CD4-positive, CD25-positive, alpha-beta regulatory T cell (primary cell): ENCODE measurements at regions not wholly inside any gene's neighbourhood (a gene's known extent, or its start where the extent isn't known, plus 50 kb on each side); places are given as distances from the start of the nearest gene placed in this dataset.

Source experiments
- ATAC-seq, 2 donors: fragments of 150-1000 bp; cut with Tn5 transposase; one replicate each; pipeline ENCODE4 v1.10.0; 2021; ENCODE audit warnings: low read depth in 2 of 2, moderate number of reproducible peaks in 2 of 2, moderate library complexity in 1 of 2
- DNase-seq, 3 donors: peaks; one replicate each; pipeline versions ENCODE4 v3.0.0 to v3.0.0-alpha.2; 2012 to 2022; ENCODE audit warnings: mixed read lengths in 1 of 3
- H3K27ac ChIP-seq: one replicate; pipeline ENCODE4 v1.7.0; 2013; ENCODE audit warnings: mild to moderate bottlenecking, low read length; ENCODE audit not compliant: insufficient read depth, poor library complexity, severe bottlenecking
- H3K27me3 ChIP-seq: one replicate; pipeline ENCODE4 v1.7.0; 2013; ENCODE audit warnings: low read length; ENCODE audit not compliant: control insufficient read depth, insufficient read depth
- H3K36me3 ChIP-seq: one replicate; pipeline ENCODE4 v1.7.0; 2013; ENCODE audit warnings: mild to moderate bottlenecking, low read length, moderate library complexity; ENCODE audit not compliant: control insufficient read depth, insufficient read depth
- H3K4me1 ChIP-seq: 2 replicates; pipeline ENCODE4 v1.7.0; 2013; ENCODE audit warnings: mild to moderate bottlenecking, low read length; ENCODE audit not compliant: insufficient read depth, control insufficient read depth, poor library complexity, severe bottlenecking
- H3K4me3 ChIP-seq: one replicate; pipeline ENCODE4 v1.7.0; 2013; ENCODE audit warnings: low read depth, mild to moderate bottlenecking, low read length, moderate library complexity
- H3K9me3 ChIP-seq, 2 experiments: 1 replicate in 1 of 2; 2 replicates in 1 of 2; pipeline ENCODE4 v1.7.0; 2013; ENCODE audit warnings: low read length in 2 of 2, mild to moderate bottlenecking in 1 of 2, moderate library complexity in 1 of 2; ENCODE audit not compliant: control insufficient read depth in 2 of 2
- H3K27ac Mint-ChIP-seq, 3 donors: one replicate each; pipeline ENCODE4 v1.8.0; 2020 to 2022; ENCODE audit warnings: mild to moderate bottlenecking in 3 of 3, mixed read lengths in 3 of 3, moderate library complexity in 2 of 3
- H3K27me3 Mint-ChIP-seq: one replicate; pipeline ENCODE4 v1.8.0; 2022; ENCODE audit warnings: mild to moderate bottlenecking, mixed read lengths
- H3K36me3 Mint-ChIP-seq: one replicate; pipeline ENCODE4 v1.8.0; 2020; ENCODE audit warnings: mixed read lengths
- H3K4me1 Mint-ChIP-seq, 4 donors: one replicate each; pipeline ENCODE4 v1.8.0; 2020 to 2022; ENCODE audit warnings: mixed read lengths in 4 of 4, mild to moderate bottlenecking in 1 of 4
- H3K4me3 Mint-ChIP-seq, 4 donors: one replicate each; pipeline ENCODE4 v1.8.0; 2020 to 2022; ENCODE audit warnings: mild to moderate bottlenecking in 4 of 4, mixed read lengths in 4 of 4, moderate library complexity in 3 of 4
- H3K9me3 Mint-ChIP-seq, 7 donors: one replicate each; pipeline ENCODE4 v1.8.0; 2020 to 2022; ENCODE audit warnings: mixed read lengths in 7 of 7, mild to moderate bottlenecking in 3 of 7, moderate library complexity in 2 of 7

DNA sequence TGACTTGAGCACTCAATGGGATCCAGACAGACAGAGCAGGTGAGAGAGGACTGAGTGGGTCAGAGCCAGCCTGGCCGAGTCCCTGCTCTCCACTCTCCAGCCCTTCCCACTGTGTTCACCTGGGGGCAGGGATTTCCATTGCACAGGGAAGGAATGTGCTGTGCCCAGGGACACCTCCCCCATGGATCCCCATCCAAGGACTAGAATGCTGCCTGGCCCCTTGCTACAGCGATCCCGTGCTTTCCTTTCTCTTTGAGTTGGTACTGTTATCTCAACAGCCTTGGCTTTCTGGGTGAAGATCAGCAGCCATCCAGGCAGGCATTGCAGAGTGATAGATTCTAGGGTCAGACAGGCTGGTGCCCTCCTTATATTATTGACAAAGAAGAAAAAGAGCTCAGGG, 60.3 kb upstream of the DLK1 start:
- Mint-ChIP-seq H3K27me3 (peaks cover 6% of the 10 kb centered on the region), H3K36me3 (no peaks in the 10 kb centered on the region), H3K4me1 (peaks cover 0 to 4% (median under 1%) of the 10 kb centered on the region in 4 donors), H3K27ac (no peak overlapping the region), H3K4me3 (no peak overlapping the region), H3K9me3 (no peaks in the 10 kb centered on the region)
- H3K9me3 ChIP-seq: no peaks in the 10 kb centered on the region
- no peak overlapping the region for H3K27ac ChIP-seq
- DNase-seq (no peak), ATAC-seq (no peak)
- H3K36me3 ChIP-seq: no peaks in the 10 kb centered on the region
- peaks cover 4% of the 10 kb centered on the region for H3K27me3 ChIP-seq
- H3K4me1 ChIP-seq: no peaks in the 10 kb centered on the region
- H3K4me3 ChIP-seq: no peak overlapping the region

DNA sequence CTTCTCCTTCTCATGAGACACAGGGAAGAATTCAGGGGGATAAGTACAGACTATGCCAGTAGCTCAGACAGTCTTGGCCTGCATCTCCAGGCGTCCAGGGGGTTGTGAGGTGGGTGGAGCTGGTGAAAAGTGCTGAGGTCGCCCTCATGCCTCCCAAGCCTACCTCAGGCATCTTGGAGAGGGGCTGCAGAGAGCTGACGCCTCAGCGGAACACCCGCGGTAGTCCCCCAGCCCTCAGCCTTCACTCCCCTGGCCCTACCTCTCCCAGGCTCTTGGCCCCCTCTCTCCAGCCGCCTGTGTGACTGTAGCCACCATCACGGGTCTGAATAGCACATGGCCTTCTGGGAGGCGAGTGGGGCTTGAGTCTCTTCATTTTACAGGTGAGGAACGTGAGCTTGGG, 59.8 kb upstream of the DLK1 start:
- Histone ChIP-seq H3K4me1 (no peaks in the 10 kb centered on the region), H3K4me3 (no peak overlapping the region), H3K27ac (no peak overlapping the region), H3K9me3 (no peaks in the 10 kb centered on the region), H3K36me3 (no peaks in the 10 kb centered on the region), H3K27me3 (peaks cover 4% of the 10 kb centered on the region)
- H3K4me1 Mint-ChIP-seq: peaks cover 0 to 4% (median under 1%) of the 10 kb centered on the region in 4 donors
- H3K4me3 Mint-ChIP-seq: no peak overlapping the region
- ATAC-seq (no peak), DNase-seq (no peak)
- no peaks in the 10 kb centered on the region for H3K36me3 Mint-ChIP-seq
- H3K27ac Mint-ChIP-seq: no peak overlapping the region
- H3K9me3 Mint-ChIP-seq: no peaks in the 10 kb centered on the region
- peaks cover 10% of the 10 kb centered on the region for H3K27me3 Mint-ChIP-seq

DNA sequence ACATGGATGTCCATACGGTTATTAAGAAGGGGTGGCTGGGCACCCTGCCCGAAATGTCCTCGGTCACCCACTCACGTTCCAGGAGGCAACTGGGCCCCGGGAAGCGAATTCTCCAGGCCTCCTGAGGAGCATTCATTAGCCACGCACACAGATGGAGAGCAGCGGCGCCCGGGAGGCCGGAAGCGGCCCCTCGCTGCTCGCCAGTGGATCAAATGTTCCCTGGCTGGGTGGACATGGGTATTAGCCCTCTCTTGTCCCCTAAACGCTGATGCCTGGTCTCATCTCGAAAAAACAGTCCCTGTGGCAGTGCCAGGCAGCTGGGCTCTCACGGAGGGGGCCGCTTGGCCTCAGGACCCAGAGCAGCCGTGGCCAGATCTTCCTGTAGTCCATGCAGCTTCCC, 59.0 kb upstream of the DLK1 start:
- H3K27ac Mint-ChIP-seq: no peak overlapping the region
- H3K27me3 ChIP-seq: peaks cover 4% of the 10 kb centered on the region
- no peak for DNase-seq
- peaks cover 0 to 4% (median under 1%) of the 10 kb centered on the region in 4 donors for H3K4me1 Mint-ChIP-seq
- H3K36me3 Mint-ChIP-seq: no peaks in the 10 kb centered on the region
- no peak overlapping the region for H3K4me3 ChIP-seq
- ATAC-seq: no peak
- H3K4me3 Mint-ChIP-seq: no peak overlapping the region
- H3K27ac ChIP-seq: no peak overlapping the region
- H3K9me3 Mint-ChIP-seq: no peaks in the 10 kb centered on the region
- H3K9me3 ChIP-seq: no peaks in the 10 kb centered on the region
- H3K27me3 Mint-ChIP-seq: peaks cover 11% of the 10 kb centered on the region
- H3K4me1 ChIP-seq: no peaks in the 10 kb centered on the region
- H3K36me3 ChIP-seq: no peaks in the 10 kb centered on the region

DNA sequence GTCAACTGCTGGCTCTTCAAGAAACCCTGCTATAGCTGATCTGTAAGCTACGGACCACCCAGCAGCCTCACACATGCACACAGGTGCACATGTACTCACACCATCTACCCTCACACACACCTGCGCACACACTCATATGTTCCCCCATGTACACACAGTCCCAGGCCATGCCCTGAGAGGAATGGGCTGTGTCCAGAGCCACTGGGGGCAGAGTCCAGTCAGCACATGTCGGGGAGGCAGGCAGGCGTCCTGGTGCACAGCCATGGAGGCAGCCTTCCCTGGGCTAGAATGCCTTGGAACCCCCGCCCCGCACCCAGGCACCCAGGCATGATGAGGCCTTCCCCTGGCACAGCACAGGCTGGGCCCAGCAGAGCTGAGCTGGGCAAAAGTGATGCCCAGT, 58.3 kb upstream of the DLK1 start:
- Histone ChIP-seq H3K9me3 (no peaks in the 10 kb centered on the region), H3K36me3 (no peaks in the 10 kb centered on the region), H3K4me1 (no peaks in the 10 kb centered on the region), H3K27me3 (peaks cover 4% of the 10 kb centered on the region), H3K27ac (no peak overlapping the region), H3K4me3 (no peak overlapping the region)
- no peak for ATAC-seq
- Mint-ChIP-seq H3K9me3 (no peaks in the 10 kb centered on the region), H3K36me3 (no peaks in the 10 kb centered on the region), H3K4me1 (peaks cover 0 to 6% (median 0%) of the 10 kb centered on the region in 4 donors), H3K27ac (no peak overlapping the region), H3K4me3 (no peak overlapping the region), H3K27me3 (peaks cover 18% of the 10 kb centered on the region)
- no peak for DNase-seq

DNA sequence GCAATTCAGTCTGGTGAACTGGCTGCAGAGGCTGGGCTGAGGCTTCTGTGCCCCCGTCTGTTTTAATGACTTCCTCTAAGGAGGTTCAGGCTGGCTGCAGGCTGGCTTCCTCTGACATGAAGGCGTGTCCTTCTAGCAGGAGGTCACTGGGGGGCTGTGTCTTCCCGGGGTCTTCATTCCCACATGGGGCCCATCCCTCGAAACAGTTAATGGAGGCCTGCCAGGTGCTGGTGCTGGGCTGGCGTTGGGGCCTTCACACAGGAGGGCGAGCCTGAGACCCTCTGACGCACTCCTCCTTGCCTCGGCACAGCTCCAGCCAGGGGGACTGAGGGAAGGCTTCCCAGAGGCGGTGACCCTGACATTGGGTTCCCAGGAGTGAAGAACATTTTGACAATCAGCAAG, 57.7 kb upstream of the DLK1 start:
- ATAC-seq (no peak), DNase-seq (no peak)
- H3K4me3 ChIP-seq: no peak overlapping the region
- H3K4me1 ChIP-seq: no peaks in the 10 kb centered on the region
- no peak overlapping the region for H3K27ac ChIP-seq
- H3K36me3 Mint-ChIP-seq: no peaks in the 10 kb centered on the region
- no peak overlapping the region for H3K4me3 Mint-ChIP-seq
- H3K9me3 Mint-ChIP-seq: no peaks in the 10 kb centered on the region
- no peaks in the 10 kb centered on the region for H3K9me3 ChIP-seq
- peaks cover 0 to 6% (median 0%) of the 10 kb centered on the region in 4 donors for H3K4me1 Mint-ChIP-seq
- H3K36me3 ChIP-seq: no peaks in the 10 kb centered on the region
- H3K27me3 Mint-ChIP-seq: peaks cover 24% of the 10 kb centered on the region
- peaks cover 4% of the 10 kb centered on the region for H3K27me3 ChIP-seq
- H3K27ac Mint-ChIP-seq: no peak overlapping the region

DNA sequence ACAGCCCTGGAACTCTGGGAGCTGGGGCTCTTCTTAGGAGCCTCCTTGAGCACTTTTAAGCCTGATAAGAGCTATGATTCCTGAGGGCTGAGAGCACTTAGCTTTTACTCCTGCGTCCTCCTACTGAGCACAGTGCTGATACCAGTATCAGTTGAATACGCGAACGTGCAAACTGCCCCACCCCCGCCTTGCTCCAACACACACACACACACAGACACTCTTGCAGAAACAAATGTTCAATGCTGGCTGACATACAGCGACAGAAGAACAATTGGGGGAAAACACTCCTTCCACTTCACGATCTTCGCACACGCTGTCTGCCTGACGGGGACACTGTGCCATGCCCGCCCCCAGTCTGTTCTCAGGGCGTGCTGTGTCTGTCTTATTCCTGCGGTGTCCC, 57.2 kb upstream of the DLK1 start:
- H3K9me3 Mint-ChIP-seq: no peaks in the 10 kb centered on the region
- peaks cover 0 to 6% (median 0%) of the 10 kb centered on the region in 4 donors for H3K4me1 Mint-ChIP-seq
- H3K27me3 Mint-ChIP-seq: peaks cover 25% of the 10 kb centered on the region
- no peak overlapping the region for H3K4me3 Mint-ChIP-seq
- no peaks in the 10 kb centered on the region for H3K9me3 ChIP-seq
- peak overlapping the region in 1 of 3 donors; percentile 56 for H3K27ac Mint-ChIP-seq
- ATAC-seq (no peak), DNase-seq (no peak)
- no peak overlapping the region for H3K27ac ChIP-seq
- H3K4me3 ChIP-seq: no peak overlapping the region
- peaks cover 4% of the 10 kb centered on the region for H3K27me3 ChIP-seq
- H3K36me3 Mint-ChIP-seq: no peaks in the 10 kb centered on the region
- H3K36me3 ChIP-seq: no peaks in the 10 kb centered on the region
- H3K4me1 ChIP-seq: no peaks in the 10 kb centered on the region

DNA sequence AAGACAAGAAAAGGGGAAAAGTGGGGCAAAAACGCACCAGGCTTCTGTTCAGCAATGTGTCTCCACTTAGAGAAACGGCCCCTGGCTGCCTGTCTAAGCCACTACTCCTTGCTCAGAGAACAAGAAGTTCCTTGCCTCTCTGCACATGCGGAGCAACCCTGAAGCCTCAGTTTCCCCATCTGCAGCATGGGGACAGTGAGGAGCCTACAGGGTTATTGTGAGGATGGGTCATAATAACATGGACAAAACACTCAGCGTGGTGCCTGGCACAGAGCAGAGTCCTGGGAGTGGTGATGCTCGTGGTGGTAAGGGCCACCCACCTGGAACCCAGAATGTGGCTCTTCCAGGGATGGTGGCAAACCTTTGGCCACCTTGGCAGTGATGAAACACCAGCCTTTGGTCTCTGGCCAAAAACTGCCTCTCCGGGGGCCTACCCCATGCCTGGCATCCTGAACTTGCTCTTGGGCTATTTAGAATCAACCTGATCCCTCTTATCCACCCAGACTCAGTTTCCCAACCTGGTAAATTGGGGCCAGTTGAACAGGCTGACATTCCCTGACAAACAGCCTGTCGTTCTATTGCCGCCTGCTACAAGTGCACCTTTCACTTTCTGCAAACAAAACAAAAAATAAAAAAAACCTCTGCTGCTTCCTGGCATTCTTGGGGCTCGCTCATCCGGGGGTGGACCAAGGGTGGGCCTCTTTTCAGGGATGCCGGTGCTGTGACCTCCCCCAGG, 56.5 kb upstream of the DLK1 start:
- peaks cover 0 to 6% (median 0%) of the 10 kb centered on the region in 4 donors for H3K4me1 Mint-ChIP-seq
- no peaks in the 10 kb centered on the region for H3K9me3 Mint-ChIP-seq
- peaks cover 30% of the 10 kb centered on the region for H3K27me3 Mint-ChIP-seq
- H3K4me3 Mint-ChIP-seq: no peak overlapping the region
- peaks cover 4% of the 10 kb centered on the region for H3K27me3 ChIP-seq
- DNase-seq (no peak), ATAC-seq (no peak)
- H3K27ac Mint-ChIP-seq: no peak overlapping the region
- H3K4me1 ChIP-seq: no peaks in the 10 kb centered on the region
- H3K36me3 Mint-ChIP-seq: no peaks in the 10 kb centered on the region
- H3K36me3 ChIP-seq: no peaks in the 10 kb centered on the region
- H3K27ac ChIP-seq: no peak overlapping the region
- H3K4me3 ChIP-seq: no peak overlapping the region
- H3K9me3 ChIP-seq: no peaks in the 10 kb centered on the region

DNA sequence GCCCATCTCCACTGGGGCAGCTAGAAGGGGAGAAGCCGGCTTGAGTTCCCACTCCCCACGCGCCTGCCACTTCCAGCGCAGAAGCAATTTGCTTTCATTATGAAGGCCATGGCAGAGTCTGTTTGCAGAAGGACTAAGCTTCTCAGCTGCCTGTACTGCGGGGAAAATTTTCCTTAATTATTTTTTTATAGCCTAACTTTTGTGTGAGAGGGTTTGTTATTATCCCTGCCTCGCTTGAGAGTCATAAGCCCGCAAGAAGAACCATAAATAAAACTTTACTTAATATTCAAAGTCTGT, 56.0 kb upstream of the DLK1 start:
- Mint-ChIP-seq H3K36me3 (no peaks in the 10 kb centered on the region), H3K4me3 (no peak overlapping the region), H3K27me3 (peaks cover 34% of the 10 kb centered on the region), H3K4me1 (peaks cover 0 to 6% (median 0%) of the 10 kb centered on the region in 4 donors), H3K27ac (no peak overlapping the region), H3K9me3 (no peaks in the 10 kb centered on the region)
- no peaks in the 10 kb centered on the region for H3K36me3 ChIP-seq
- H3K27me3 ChIP-seq: peaks cover 4% of the 10 kb centered on the region
- no peak overlapping the region for H3K4me3 ChIP-seq
- no peak overlapping the region for H3K27ac ChIP-seq
- no peak for DNase-seq
- H3K9me3 ChIP-seq: no peaks in the 10 kb centered on the region
- H3K4me1 ChIP-seq: no peaks in the 10 kb centered on the region
- no peak for ATAC-seq
